ENCODE measurements at regions not wholly inside any gene's neighbourhood (a gene's known extent, or its start where the extent isn't known, plus 50 kb on each side); places are given as distances from the start of the nearest gene placed in this dataset.
A peak's percentile ranks its signal among the peaks of the same experiment; 100 is the strongest.

DNA sequence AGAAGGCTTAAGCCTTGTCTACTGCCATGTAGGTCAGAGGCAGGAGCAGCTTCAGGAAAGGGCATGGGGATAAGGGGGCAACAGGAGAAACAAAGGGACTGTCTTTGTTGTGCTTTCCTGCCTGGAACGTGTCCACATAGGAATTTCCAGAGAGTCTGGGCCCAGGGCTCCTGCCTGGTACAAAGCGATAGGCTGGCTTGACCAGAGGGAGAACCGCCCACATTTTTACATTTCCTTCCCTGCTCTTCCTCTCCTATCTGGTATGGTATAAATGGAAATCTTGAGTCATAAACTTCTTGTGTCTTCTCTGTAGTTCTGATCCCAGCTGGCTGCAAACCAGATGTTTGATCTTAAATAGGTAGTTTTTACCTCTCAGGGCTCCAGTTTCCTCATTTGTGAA is 414.8 kb downstream of the HRH4 start:
- Mint-ChIP-seq H3K27me3 (ENCODE audit: unreplicated experiment) (peaks cover 4% of the 10 kb centered on the region), H3K27ac (ENCODE audit: unreplicated experiment) (no peak overlapping the region), H3K4me1 (ENCODE audit: unreplicated experiment) (peaks cover 14% of the 10 kb centered on the region), H3K4me3 (ENCODE audit: unreplicated experiment) (no peak overlapping the region), H3K9me3 (ENCODE audit: unreplicated experiment) (no peaks in the 10 kb centered on the region), H3K36me3 (ENCODE audit: unreplicated experiment) (no peaks in the 10 kb centered on the region)
- DNase-seq (ENCODE audit: extremely low spot score, unreplicated experiment), result no peak
- TF ChIP-seq, protein P1, sequence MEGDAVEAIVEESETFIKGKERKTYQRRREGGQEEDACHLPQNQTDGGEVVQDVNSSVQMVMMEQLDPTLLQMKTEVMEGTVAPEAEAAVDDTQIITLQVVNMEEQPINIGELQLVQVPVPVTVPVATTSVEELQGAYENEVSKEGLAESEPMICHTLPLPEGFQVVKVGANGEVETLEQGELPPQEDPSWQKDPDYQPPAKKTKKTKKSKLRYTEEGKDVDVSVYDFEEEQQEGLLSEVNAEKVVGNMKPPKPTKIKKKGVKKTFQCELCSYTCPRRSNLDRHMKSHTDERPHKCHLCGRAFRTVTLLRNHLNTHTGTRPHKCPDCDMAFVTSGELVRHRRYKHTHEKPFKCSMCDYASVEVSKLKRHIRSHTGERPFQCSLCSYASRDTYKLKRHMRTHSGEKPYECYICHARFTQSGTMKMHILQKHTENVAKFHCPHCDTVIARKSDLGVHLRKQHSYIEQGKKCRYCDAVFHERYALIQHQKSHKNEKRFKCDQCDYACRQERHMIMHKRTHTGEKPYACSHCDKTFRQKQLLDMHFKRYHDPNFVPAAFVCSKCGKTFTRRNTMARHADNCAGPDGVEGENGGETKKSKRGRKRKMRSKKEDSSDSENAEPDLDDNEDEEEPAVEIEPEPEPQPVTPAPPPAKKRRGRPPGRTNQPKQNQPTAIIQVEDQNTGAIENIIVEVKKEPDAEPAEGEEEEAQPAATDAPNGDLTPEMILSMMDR (IDR thresholded peaks at IDR 0.05), result no peak

DNA sequence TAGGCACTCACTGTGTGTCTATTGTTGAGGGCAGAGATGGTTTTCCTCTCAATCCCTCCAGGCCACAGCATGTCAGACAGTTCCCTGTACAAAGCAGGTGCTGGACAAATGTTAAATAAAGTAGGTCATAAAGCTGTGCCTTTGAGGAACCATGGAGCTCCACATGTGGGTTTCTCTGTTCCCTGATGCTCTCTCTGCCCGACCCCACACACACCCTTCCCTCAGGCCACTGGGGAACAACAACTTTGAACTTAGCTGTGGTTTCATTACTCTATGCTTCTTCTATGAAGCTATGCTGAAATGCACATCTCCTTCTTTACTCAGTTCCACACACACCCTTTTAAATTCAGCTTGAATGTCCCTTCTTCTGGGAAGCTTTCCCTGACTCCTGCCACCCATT is 415.3 kb downstream of the HRH4 start:
- H3K27me3 Mint-ChIP-seq (ENCODE audit: unreplicated experiment), result peaks cover 4% of the 10 kb centered on the region
- H3K27ac Mint-ChIP-seq (ENCODE audit: unreplicated experiment), result no peak overlapping the region
- no peak for DNase-seq (ENCODE audit: extremely low spot score, unreplicated experiment)
- peaks cover 14% of the 10 kb centered on the region for H3K4me1 Mint-ChIP-seq (ENCODE audit: unreplicated experiment)
- TF ChIP-seq, protein P1 (IDR thresholded peaks at IDR 0.05), result no peak
- H3K4me3 Mint-ChIP-seq (ENCODE audit: unreplicated experiment), result no peak overlapping the region
- no peaks in the 10 kb centered on the region for H3K36me3 Mint-ChIP-seq (ENCODE audit: unreplicated experiment)
- no peaks in the 10 kb centered on the region for H3K9me3 Mint-ChIP-seq (ENCODE audit: unreplicated experiment)

DNA sequence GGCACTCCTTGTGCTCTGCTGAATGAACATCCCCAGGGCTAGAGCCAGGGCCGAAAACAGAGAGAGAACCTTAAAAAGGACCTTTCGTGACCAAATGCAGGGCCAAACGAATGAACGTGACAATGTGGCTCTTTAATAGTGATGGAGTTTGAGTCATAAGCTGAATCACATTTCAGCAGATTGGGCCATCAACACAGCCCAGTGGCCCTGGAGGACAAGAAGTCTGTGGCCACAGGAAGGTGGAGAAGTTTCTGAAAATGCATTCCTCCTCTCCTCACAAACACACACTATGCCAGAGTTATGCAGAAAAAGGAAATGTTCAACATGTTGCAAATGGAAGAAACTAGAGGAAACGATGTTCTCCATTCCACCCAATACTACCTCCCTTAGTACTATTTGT is 415.8 kb downstream of the HRH4 start:
- Mint-ChIP-seq H3K27me3 (ENCODE audit: unreplicated experiment) (peaks cover 4% of the 10 kb centered on the region), H3K4me1 (ENCODE audit: unreplicated experiment) (peaks cover 14% of the 10 kb centered on the region), H3K27ac (ENCODE audit: unreplicated experiment) (no peak overlapping the region), H3K4me3 (ENCODE audit: unreplicated experiment) (no peak overlapping the region), H3K36me3 (ENCODE audit: unreplicated experiment) (no peaks in the 10 kb centered on the region), H3K9me3 (ENCODE audit: unreplicated experiment) (no peaks in the 10 kb centered on the region)
- TF ChIP-seq, protein P1 (IDR thresholded peaks at IDR 0.05), result no peak
- no peak for DNase-seq (ENCODE audit: extremely low spot score, unreplicated experiment)

DNA sequence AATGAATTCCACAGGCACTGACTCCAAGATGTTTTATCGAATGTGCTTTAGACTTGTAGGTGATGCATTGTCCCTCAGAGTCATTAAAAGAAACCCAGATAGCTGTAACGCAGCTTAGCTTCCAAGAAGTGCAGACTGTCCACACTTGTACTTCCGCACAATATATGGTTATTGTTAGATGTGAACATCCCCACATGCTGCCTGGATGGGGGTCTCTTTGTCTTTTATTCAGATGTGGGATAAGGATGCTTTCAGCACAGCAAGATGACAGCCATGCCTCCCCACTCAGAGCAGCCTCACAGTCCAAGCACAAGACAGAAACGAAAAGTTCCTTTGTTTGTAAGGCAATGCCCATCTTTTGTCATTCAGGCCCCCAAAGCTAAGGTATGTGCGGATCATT is 416.6 kb downstream of the HRH4 start:
- Mint-ChIP-seq H3K36me3 (ENCODE audit: unreplicated experiment) (no peaks in the 10 kb centered on the region), H3K9me3 (ENCODE audit: unreplicated experiment) (no peaks in the 10 kb centered on the region)

GRCh38 chr18:24877546-24877945 is 417.1 kb downstream of the HRH4 start:
- peaks cover 14% of the 10 kb centered on the region for H3K4me1 Mint-ChIP-seq (ENCODE audit: unreplicated experiment)
- no peaks in the 10 kb centered on the region for H3K36me3 Mint-ChIP-seq (ENCODE audit: unreplicated experiment)
- DNase-seq (ENCODE audit: extremely low spot score, unreplicated experiment), result no peak
- H3K9me3 Mint-ChIP-seq (ENCODE audit: unreplicated experiment), result no peaks in the 10 kb centered on the region
- TF ChIP-seq, protein P1 (IDR thresholded peaks at IDR 0.05), result no peak
- H3K27ac Mint-ChIP-seq (ENCODE audit: unreplicated experiment), result peak overlapping the region; percentile 3
- peaks cover 4% of the 10 kb centered on the region for H3K27me3 Mint-ChIP-seq (ENCODE audit: unreplicated experiment)
- no peak overlapping the region for H3K4me3 Mint-ChIP-seq (ENCODE audit: unreplicated experiment)

More for the DNA sequence above, 416.6 kb downstream of the HRH4 start:
- H3K4me1 Mint-ChIP-seq (ENCODE audit: unreplicated experiment), result peaks cover 14% of the 10 kb centered on the region
- no peak for DNase-seq (ENCODE audit: extremely low spot score, unreplicated experiment)
- TF ChIP-seq, protein P1 (IDR thresholded peaks at IDR 0.05), result no peak
- H3K27ac Mint-ChIP-seq (ENCODE audit: unreplicated experiment), result no peak overlapping the region
- no peak overlapping the region for H3K4me3 Mint-ChIP-seq (ENCODE audit: unreplicated experiment)
- H3K27me3 Mint-ChIP-seq (ENCODE audit: unreplicated experiment), result peaks cover 4% of the 10 kb centered on the region

Measured in osteocyte (in vitro differentiated cells).